ENCODE measurements at regions not wholly inside any gene's neighbourhood (a gene's known extent, or its start where the extent isn't known, plus 50 kb on each side); places are given as distances from the start of the nearest gene placed in this dataset.
"Not testable (repeated sequence)": the region's sequence is repeated elsewhere in the genome, so short reads cannot be mapped to it uniquely, and the experiment has no call there.

- TF ChIP-seq CTCF (IDR thresholded peaks at IDR 0.05); POLR2A (IDR thresholded peaks at IDR 0.05; ENCODE audit: low read depth); EP300 (IDR thresholded peaks at IDR 0.05); POLR2AphosphoS5 (IDR thresholded peaks at IDR 0.05): not testable (repeated sequence)
Observed at GRCh38 chr9:88884291-88884690, 107.0 kb upstream of the S1PR3 start.
